GM13976 (cell line): ENCODE measurements at regions not wholly inside any gene's neighbourhood (a gene's known extent, or its start where the extent isn't known, plus 50 kb on each side); places are given as distances from the start of the nearest gene placed in this dataset.
"Not testable (repeated sequence)": the region's sequence is repeated elsewhere in the genome, so short reads cannot be mapped to it uniquely, and the experiment has no call there.

Experiments used
- DNase-seq: peaks from one replicate; pipeline ENCODE4 v3.0.0; 2012; ENCODE audit warnings: low spot score
- in situ Hi-C: fragments of 300-500 bp; cut with MboI; formaldehyde crosslinking; loops from one replicate; pipeline ENCODE4 v1.12.0; 2022; ENCODE audit warnings: low sequenced_read_pairs, mixed read lengths, inconsistent platforms; ENCODE audit not compliant: unreplicated experiment
- TF ChIP-seq, protein P1 (sequence below): IDR thresholded peaks from 2 replicates; pipeline ENCODE4 v1.5.1; 2012; ENCODE audit warnings: borderline replicate concordance, mild to moderate bottlenecking; ENCODE audit not compliant: insufficient read depth; ENCODE audit errors: extremely low read depth, missing control alignments, control extremely low read depth

DNA sequence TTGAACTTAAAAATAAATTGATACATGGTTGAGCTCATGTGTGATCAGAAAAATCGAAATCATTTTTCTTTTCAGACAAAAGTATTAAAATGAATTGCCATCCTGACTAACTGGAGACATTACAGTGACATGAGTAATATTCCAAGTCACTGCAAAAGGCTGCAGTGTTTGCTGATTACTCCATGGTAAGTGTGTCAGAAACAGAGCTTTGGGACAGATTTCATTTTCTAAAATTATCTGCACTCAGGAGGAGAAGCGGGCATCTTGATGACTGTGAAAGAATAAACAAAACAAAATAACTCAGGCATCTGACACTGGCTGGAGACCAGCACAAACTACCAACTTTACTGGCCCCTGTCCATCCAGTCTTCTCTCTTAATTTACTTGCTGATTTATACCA lies 312.3 kb upstream of the PIK3C3 start:
- in situ Hi-C loops, result no loop called here
- TF ChIP-seq, protein P1, sequence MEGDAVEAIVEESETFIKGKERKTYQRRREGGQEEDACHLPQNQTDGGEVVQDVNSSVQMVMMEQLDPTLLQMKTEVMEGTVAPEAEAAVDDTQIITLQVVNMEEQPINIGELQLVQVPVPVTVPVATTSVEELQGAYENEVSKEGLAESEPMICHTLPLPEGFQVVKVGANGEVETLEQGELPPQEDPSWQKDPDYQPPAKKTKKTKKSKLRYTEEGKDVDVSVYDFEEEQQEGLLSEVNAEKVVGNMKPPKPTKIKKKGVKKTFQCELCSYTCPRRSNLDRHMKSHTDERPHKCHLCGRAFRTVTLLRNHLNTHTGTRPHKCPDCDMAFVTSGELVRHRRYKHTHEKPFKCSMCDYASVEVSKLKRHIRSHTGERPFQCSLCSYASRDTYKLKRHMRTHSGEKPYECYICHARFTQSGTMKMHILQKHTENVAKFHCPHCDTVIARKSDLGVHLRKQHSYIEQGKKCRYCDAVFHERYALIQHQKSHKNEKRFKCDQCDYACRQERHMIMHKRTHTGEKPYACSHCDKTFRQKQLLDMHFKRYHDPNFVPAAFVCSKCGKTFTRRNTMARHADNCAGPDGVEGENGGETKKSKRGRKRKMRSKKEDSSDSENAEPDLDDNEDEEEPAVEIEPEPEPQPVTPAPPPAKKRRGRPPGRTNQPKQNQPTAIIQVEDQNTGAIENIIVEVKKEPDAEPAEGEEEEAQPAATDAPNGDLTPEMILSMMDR, result no peak
- DNase-seq, result no peak

DNA sequence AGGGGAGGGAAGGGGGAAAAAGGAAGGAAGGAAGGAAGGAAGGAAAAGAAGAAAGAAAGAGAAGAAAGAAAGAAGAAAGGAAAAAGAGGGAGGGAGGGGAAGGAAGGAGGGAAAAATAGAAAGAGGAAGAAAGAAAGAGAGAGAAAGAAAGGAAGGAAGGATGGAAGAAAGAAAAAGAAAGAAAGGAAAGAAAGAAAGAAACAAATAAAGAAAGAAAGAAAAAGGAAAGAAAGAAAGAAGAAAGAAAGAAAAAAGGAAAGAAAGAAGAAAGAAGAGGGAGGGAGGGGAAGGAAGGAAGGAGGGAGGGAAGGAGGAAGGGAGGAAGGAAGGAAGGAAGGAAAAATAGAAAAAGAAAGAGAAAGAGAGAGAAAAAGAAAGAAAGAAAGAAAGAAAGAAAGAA lies 315.8 kb upstream of the PIK3C3 start:
- TF ChIP-seq, protein P1, result no peak
- in situ Hi-C loops, result no loop called here
- no peak for DNase-seq

DNA sequence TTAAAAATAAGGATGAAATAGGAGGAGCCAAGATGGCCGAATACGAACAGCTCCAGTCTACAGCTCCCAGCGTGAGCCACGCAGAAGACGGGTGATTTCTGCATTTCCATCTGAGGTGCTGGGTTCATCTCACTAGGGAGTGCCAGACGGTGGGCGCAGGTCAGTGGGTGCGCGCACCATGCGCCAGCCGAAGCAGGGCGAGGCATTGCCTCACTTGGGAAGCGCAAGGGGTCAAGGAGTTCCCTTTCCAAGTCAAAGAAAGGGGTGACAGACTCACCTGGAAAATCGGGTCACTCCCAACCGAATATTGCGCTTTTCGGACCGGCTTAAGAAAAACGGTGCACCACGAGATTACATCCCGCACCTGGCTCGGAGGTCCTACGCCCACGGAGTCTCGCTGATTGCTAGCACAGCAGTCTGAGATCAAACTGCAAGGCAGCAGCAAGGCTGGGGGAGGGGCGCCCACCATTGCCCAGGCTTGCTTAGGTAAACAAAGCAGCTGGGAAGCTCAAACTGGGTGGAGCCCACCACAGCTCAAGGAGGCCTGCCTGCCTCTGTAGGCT lies 323.2 kb upstream of the PIK3C3 start:
- DNase-seq, result not testable (repeated sequence)

DNA sequence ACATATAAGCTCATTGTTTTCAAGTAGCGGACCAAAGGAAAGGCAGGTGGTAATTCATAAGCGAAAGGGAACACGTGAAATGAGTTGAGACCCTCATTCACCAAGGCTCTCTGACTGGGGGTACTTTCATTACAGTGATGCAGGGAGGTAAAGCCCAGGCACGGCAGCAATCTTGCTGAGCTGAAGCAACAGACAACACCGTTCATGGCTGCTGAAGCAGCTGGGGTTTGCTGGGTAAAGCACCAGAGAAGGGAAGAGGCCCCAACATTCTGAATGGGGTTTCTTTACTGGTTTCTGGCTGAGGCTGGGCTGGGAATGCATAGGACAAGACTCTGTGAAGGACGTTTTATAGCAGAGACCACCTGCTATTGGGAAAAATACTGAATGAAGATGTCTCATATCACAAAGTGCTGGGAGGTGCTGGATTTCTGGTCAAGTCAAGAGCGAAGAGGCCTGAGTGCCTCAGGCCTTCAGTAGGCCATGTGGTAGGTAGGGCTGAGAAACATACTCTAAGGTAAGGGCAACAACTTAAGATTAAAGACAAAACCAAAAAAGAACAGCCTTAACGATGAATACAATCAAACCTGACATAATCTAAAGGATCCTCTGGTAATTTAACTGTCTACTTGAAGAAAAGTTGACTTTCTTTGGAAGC lies 324.7 kb upstream of the PIK3C3 start:
- in situ Hi-C loops, result no loop called here
- TF ChIP-seq, protein P1, result no peak
- no peak for DNase-seq

More for the DNA sequence above, 323.2 kb upstream of the PIK3C3 start:
- in situ Hi-C loops, result not testable (repeated sequence)

DNA sequence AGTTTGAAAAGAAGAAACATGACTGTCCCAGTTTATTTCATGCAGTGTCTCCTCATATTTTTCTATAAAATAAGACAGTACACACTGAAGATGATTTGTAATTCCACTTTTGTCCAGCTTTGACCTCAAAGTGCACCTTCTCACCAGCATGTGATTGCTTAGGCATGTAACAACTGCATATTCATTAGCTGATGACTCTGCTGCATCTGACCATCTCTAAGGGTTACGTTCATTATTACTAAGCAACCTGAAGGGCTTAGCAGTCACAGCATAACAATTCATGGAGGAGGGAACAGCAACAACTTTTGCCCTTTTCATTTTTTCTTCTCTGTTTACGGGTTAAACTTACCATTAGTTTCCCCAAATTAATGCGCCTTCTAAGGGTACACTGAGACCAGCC lies 330.6 kb upstream of the PIK3C3 start:
- in situ Hi-C loops, result no loop called here
- TF ChIP-seq, protein P1, result no peak
- no peak for DNase-seq

DNA sequence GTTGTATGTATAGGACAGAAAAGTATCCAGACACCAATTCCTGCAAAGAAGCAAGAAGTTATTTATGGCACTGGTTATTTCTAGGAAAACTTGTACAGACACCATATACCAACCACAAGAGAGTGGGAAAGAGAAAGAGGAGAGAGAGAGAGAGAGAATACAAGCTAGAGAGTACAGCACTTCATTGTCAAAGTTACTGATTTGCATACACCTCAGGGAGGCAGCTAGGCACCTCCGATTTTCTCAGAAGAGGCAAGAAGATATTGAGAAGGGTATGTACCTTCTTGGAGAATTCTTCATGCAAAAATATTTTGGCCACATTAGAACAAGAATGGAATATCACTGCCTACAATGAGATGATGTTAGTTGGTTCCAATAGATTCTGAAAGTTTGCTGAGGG lies 333.9 kb upstream of the PIK3C3 start:
- in situ Hi-C loops, result no loop called here
- DNase-seq, result no peak
- TF ChIP-seq, protein P1, result no peak

DNA sequence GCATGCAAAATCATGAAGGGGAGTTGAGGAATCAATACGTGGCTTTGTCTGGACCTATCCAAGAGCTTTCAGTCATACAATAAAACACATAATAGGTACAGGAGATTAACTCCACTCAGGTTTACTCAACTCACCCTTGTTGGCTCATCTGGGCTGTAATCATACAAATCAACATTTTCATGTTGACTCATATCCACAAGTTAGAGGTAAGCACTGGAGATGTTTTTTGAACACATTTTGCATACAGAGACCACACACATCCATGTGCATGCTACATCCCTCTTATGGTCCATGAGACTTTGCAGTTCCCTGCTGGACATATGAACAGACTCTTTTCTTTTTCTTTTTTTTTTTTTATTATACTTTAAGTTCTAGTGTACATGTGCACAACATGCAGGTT lies 336.9 kb upstream of the PIK3C3 start:
- in situ Hi-C loops, result no loop called here
- no peak for DNase-seq
- TF ChIP-seq, protein P1, result no peak
